IPS DF 6.9 (cell line): ENCODE measurements at regions not wholly inside any gene's neighbourhood (a gene's known extent, or its start where the extent isn't known, plus 50 kb on each side); places are given as distances from the start of the nearest gene placed in this dataset.

Experiments used
- DNase-seq: peaks from one replicate; pipeline ENCODE4 v3.0.0-alpha.2; 2013; ENCODE audit warnings: low read depth, low spot score
- H3K27ac ChIP-seq: one replicate; pipeline ENCODE4 v1.5.1; 2013; ENCODE audit warnings: low read length, control low read depth
- H3K27me3 ChIP-seq: 2 replicates; pipeline ENCODE4 v1.6.1; 2013; ENCODE audit warnings: mild to moderate bottlenecking, low read length; ENCODE audit not compliant: control insufficient read depth, insufficient read depth
- H3K36me3 ChIP-seq: 2 replicates; pipeline ENCODE4 v1.6.1; 2013; ENCODE audit warnings: low read length; ENCODE audit not compliant: control insufficient read depth, insufficient read depth
- H3K4me1 ChIP-seq: 2 replicates; pipeline ENCODE4 v1.6.1; 2013; ENCODE audit warnings: low read length; ENCODE audit not compliant: control insufficient read depth, insufficient read depth
- H3K4me3 ChIP-seq: 2 replicates; pipeline ENCODE4 v1.5.1; 2013; ENCODE audit warnings: mild to moderate bottlenecking, low read length
- H3K9me3 ChIP-seq: 2 replicates; pipeline ENCODE4 v1.6.1; 2013; ENCODE audit warnings: low read length, inconsistent platforms; ENCODE audit not compliant: control insufficient read depth, insufficient read depth
- WGBS: extraction: QIAGEN DNeasy Blood & Tissue Kit; methylation state at CpG from one replicate; pipeline ENCODE4 v1.1.7; 2013; ENCODE audit warnings: mixed read lengths, missing lambda C conversion rate; ENCODE audit not compliant: insufficient read length, insufficient coverage; 5-methylcytosine and 5-hydroxymethylcytosine counted together

DNA sequence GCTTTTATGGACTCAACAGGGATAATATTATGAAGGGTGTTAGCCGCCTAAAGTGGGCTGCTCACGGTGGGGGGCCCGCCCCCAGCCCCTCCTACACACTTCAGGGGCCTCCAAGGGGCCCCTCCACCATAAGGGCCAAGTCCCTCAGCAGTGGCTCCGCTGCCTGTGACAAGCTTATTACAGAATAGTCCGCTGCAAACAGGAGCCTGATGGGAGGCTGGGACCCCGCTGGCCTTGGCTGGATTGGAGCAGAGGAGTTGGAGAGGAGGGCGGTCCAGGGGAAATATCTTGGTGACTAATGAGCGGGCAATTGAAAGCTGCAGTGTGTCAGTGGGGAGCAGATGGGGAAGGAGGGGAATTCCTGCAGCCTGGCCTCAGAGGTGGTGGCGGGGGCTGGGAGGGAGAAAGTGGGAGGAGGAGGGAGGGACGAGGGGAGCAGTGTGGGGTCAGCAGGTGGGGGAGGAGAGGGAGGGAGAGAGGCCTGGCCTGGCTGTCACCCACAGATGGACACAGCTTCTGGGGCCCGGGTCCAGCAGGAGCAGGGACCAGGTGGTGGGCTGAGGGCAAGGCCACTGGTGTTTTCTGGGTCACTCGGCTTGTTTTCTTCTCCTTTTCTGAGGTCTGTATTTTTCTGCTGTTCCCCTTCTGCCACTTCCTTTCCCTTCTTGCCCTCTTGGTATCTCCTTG is 57.6 kb upstream of the FOXP4 start:
- Histone ChIP-seq H3K27ac (no peak overlapping the region), H3K27me3 (peaks cover under 1% of the 10 kb centered on the region; the same call in 1 of the 2 replicates), H3K36me3 (no peaks in the 10 kb centered on the region), H3K4me1 (peaks cover 13% of the 10 kb centered on the region), H3K4me3 (no peak overlapping the region), H3K9me3 (no peaks in the 10 kb centered on the region)
- no CpG with 5 or more reads among the region's 12 CpGs for WGBS
- no peak for DNase-seq

DNA sequence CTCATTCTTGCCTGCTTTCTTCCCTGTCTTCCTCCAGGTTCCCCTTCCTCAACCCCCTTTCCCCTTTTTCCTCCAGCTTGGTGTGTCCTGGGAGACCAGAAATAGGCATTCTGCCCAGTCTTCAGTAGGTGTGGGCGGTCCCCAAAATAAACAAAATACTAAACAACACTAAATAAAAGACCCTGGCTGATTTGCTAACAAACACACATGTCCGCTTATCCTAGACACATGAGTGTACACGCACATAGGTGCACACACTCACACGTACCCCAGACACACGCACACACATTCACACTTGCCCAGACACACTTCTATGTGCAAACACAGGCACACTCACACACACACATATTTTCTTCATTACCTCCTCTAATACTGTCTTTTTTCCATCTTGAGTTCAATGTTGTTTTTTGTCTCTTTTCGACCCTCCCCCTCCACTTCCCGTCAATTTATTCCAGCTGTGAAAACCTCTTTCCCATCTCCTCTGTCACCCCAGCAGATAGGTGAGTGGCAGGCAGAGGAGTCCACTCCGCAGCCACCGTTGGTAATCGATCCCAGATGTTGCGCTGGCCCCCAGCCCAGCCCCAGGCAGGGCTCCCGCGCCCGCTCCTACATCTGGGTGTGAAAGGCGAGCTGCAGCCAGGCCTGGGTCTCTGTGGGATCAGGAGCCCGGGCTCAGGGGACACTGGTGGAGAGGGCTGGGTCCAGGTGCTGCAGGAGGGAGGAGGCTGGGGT is 56.9 kb upstream of the FOXP4 start:
- peaks cover 13% of the 10 kb centered on the region for H3K4me1 ChIP-seq

DNA sequence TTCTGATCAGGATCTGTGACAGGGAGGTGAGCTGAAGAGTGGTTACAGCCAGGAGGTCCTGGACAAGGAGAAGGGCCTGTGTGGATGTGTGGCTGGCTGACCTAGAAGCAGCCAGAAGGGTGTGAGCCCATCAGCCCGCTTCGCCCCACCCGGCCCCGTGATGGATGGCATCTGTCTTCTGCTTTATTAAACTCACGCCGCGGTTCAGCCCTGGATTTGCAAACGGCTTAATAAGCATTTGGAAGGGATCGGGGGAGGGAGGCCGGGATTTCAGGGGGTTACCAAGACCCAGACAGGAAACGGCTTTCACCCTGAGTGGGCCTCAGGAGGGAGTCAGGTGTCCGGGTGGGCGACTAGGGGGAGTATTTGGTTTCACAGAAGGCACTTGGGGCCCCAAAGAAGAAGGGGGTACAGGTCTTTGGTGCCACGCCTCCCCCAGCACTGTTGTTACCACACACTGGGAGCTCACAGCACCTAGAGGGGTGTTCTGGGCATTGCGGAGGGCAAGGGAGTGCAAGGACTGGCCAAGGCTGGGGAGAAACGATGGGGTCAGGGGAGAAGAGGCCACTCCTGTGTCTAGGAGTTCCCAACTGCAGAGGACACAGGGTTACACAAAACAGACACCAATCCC is 53.8 kb upstream of the FOXP4 start:
- WGBS: no CpG with 5 or more reads among the region's 16 CpGs
- Histone ChIP-seq H3K4me1 (peaks cover 16% of the 10 kb centered on the region), H3K4me3 (no peak overlapping the region), H3K36me3 (no peaks in the 10 kb centered on the region), H3K27ac (no peak overlapping the region), H3K9me3 (no peaks in the 10 kb centered on the region), H3K27me3 (peaks cover 3% of the 10 kb centered on the region; the same call in 1 of the 2 replicates)
- DNase-seq: no peak

More for the DNA sequence above, 56.9 kb upstream of the FOXP4 start:
- Histone ChIP-seq H3K36me3 (no peaks in the 10 kb centered on the region), H3K27ac (no peak overlapping the region), H3K9me3 (no peaks in the 10 kb centered on the region), H3K4me3 (no peak overlapping the region), H3K27me3 (peaks cover 3% of the 10 kb centered on the region; the same call in 1 of the 2 replicates)
- DNase-seq: no peak
- WGBS: 100% methylated on average over 1 of the region's 16 CpGs

DNA sequence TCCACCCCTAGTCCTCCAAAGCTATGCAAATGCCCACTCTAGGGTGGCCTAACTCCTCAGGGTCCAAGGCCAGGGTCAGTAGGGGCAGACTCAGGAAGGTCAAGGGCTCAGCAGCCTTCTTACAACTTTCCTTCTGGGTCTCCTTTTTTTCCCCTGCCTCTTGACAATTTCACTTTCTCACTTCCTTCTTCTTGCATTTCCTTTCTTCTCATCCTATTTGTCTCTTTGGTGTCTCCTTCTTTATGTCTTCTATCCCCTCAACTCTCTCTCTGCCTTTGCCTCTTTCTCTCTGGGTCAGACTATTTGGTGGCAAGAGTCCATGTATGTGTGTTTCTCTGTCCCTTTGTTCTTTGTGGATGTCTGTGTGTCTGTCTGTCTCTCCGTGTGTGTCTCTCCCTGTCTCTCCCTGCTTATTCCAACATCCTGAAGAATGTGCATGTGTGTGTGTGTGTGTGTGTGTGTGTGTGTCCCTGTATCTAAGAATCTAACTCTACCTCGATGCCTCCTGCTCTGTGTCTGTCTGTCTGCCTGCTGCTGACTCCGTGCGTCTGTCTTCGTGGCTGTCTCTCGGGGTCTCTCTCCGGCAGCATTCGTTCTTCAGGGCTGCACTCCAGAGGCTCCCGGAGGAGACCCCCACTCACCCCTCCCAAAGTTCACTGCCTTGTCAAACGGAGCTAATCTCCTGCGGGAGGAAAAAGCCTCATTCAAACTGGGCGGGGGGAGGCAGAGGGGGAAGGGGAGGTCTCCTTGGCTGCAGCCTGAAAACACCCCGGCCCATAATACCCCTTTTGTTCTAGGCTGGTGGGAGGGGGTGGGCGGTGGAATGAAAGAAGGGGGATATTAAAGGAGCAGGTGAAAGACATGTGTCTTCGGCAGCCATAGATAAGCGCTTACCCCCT is 51.7 kb upstream of the FOXP4 start:
- no CpG with 5 or more reads among the region's 16 CpGs for WGBS
- H3K4me1 ChIP-seq: peaks cover 9% of the 10 kb centered on the region
- peaks cover 3% of the 10 kb centered on the region; the same call in 1 of the 2 replicates for H3K27me3 ChIP-seq
- no peak for DNase-seq
- H3K9me3 ChIP-seq: no peaks in the 10 kb centered on the region
- no peaks in the 10 kb centered on the region for H3K36me3 ChIP-seq
- H3K4me3 ChIP-seq: no peak overlapping the region
- H3K27ac ChIP-seq: no peak overlapping the region
